GM12864 (cell line): ENCODE measurements at regions not wholly inside any gene's neighbourhood (a gene's known extent, or its start where the extent isn't known, plus 50 kb on each side); places are given as distances from the start of the nearest gene placed in this dataset.
"Not testable (repeated sequence)": the region's sequence is repeated elsewhere in the genome, so short reads cannot be mapped to it uniquely, and the experiment has no call there.

Source experiments
- DNase-seq: peaks from one replicate; pipeline ENCODE4 v3.0.0-alpha.2; 2011; ENCODE audit warnings: low read depth
- H3K4me3 ChIP-seq: 2 replicates; pipeline ENCODE4 v1.5.1; 2011; ENCODE audit warnings: mild to moderate bottlenecking, low read depth, low read length, control low read depth
- CTCF ChIP-seq: IDR thresholded peaks from 2 replicates; pipeline ENCODE4 v1.5.1; 2011; ENCODE audit warnings: low read depth, mild to moderate bottlenecking, moderate library complexity, low read length, control low read depth, inconsistent platforms; ENCODE audit errors: missing control alignments

DNA sequence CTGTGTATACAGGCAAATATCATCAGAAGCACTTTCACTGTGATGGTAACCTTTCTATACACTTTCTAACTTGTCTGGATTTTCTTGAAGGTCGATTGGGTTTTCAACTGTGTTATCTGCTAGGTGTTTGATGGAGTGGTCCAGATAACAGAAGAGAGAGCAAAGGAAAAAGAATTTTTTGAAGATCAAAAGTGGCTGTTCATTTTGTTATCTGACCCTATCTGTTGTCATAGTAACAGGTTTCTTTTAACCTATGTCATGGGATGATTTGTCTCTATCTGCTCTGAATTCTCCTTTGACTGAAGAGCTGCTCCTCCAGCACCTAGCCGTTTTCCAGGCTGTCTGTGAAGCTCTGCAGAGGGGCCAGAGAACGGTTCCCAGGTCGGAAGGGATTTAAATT is 77.8 kb upstream of the IRX2 start:
- TF ChIP-seq CTCF = no peak
- no peak overlapping the region for H3K4me3 ChIP-seq
- DNase-seq = no peak

- DNase-seq = no peak
- no peak overlapping the region for H3K4me3 ChIP-seq
- no peak for TF ChIP-seq CTCF
These were observed 67.5 kb upstream of the IRX2 start for GRCh38 chr5:2818936-2819335.

GRCh38 chr5:2817031-2817603 is 65.6 kb upstream of the IRX2 start:
- no peak for DNase-seq
- no peak overlapping the region for H3K4me3 ChIP-seq
- no peak for TF ChIP-seq CTCF

DNA sequence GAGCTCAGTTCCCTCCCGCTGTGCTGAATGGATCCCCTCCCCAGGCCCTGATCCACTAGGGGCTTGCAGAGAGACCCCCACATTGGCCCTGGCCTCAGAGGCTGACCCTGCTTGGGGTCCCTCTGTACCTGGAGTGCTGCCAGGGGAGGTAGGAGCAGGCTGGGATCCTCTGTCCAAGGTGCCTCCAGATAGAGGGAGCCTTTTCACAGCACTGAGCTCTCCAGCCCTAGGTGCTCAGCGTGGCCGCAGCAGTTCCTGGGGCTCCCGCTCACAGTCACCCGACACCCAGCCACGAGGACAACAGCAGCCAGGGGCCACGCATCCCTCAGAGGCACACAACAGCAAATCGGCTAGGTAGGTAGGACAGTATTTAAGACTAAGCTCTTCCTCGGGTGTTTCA is 62.2 kb upstream of the IRX2 start:
- no peak for TF ChIP-seq CTCF
- no peak overlapping the region for H3K4me3 ChIP-seq
- DNase-seq = no peak

DNA sequence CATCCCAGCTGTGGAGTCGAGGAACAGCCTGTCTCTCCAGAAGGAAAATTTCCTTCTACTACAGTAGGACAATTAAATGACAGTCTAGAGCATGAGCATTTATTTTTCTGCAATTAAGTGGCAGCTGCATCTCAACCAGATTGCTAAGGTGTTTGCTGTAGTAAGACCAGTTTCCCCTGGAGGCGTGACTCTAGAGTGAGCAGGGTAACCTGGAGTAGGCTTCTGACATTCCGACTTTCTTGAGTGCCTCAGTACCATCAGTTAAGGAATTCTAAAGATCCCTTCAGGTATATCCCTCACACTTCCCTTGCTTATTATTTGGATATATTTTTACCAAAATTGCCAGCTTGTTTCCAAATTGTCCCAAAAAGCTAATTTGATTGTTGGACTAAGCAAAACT is 59.2 kb upstream of the IRX2 start:
- no peak for TF ChIP-seq CTCF
- H3K4me3 ChIP-seq = no peak overlapping the region
- DNase-seq = no peak

DNA sequence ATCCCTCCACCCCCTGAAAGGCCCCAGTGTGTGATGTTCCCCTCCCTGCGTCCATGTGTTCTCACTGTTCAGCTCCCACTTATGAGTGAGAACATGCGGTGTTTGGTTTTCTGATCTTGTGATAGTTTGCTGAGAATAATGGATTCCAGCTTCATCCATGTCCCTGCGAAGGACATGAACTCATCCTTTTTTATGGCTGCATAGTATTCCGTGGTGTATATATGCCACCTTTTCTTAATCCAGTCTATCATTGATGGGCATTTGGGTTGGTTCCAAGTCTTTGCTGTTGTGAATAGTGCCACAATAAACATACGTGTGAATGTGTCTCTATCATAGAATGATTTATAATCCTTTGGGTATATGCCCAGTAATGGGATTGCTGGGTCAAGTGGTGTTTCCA is 55.8 kb upstream of the IRX2 start:
- not testable (repeated sequence) for H3K4me3 ChIP-seq, DNase-seq

- TF ChIP-seq CTCF = no peak
- DNase-seq = no peak
- no peak overlapping the region for H3K4me3 ChIP-seq
These were observed 54.7 kb upstream of the IRX2 start for GRCh38 chr5:2806176-2806575.
